ENCODE measurements at regions not wholly inside any gene's neighbourhood (a gene's known extent, or its start where the extent isn't known, plus 50 kb on each side); places are given as distances from the start of the nearest gene placed in this dataset.

- Histone ChIP-seq H2BK20ac (ENCODE audit: low read depth, low read length, poor library complexity, severe bottlenecking) (no peak overlapping the region), H4K5ac (ENCODE audit: insufficient read length, low read depth, low read length) (no peak overlapping the region), H3K9ac (ENCODE audit: extremely low read depth, insufficient read length, low read length) (no peak overlapping the region), H3K27me3 (ENCODE audit: insufficient read depth, low read length) (no peaks in the 10 kb centered on the region), H3K9me3 (ENCODE audit: control insufficient read depth, low read depth, low read length) (no peaks in the 10 kb centered on the region), H3K14ac (ENCODE audit: insufficient read depth, low read length) (no peak overlapping the region), H3K79me1 (ENCODE audit: insufficient read depth, low read depth, low read length, poor library complexity, severe bottlenecking) (no peaks in the 10 kb centered on the region), H4K91ac (ENCODE audit: insufficient read length, low read depth, low read length) (no peak overlapping the region), H3K4me2 (ENCODE audit: insufficient read depth, insufficient read length, low read length) (no peak overlapping the region), H3K18ac (ENCODE audit: insufficient read length, low read depth, low read length) (no peak overlapping the region), H2BK15ac (ENCODE audit: low read depth, low read length) (no peak overlapping the region), H3K79me2 (ENCODE audit: insufficient read depth, low read length) (no peaks in the 10 kb centered on the region), H2AK5ac (ENCODE audit: insufficient read length, low read length) (no peak overlapping the region), H3K27ac (ENCODE audit: insufficient read length, low read depth, low read length) (no peak overlapping the region), H3K23ac (ENCODE audit: insufficient read length, low read depth, low read length) (no peak overlapping the region), H3T11ph (ENCODE audit: low read length) (no peak overlapping the region), H2AFZ (ENCODE audit: low read length) (no peak overlapping the region), H2BK12ac (ENCODE audit: insufficient read length, low read depth, low read length) (no peak overlapping the region), H4K20me1 (ENCODE audit: control insufficient read depth, insufficient read depth, insufficient read length) (no peaks in the 10 kb centered on the region), H2BK120ac (ENCODE audit: low read depth, low read length, poor library complexity, severe bottlenecking) (no peak overlapping the region), H3K4me1 (ENCODE audit: insufficient read depth, low read length) (no peaks in the 10 kb centered on the region; the same call in none of the 2 replicates), H3K56ac (ENCODE audit: insufficient read length, low read depth, low read length) (no peak overlapping the region), H3K4ac (ENCODE audit: low read depth, low read length) (no peak overlapping the region), H4K8ac (replicated peaks; ENCODE audit: insufficient read length, low read depth, low read length) (no peak overlapping the region), H2BK5ac (ENCODE audit: insufficient read length, low read length) (no peak overlapping the region), H3K23me2 (ENCODE audit: insufficient read length, low read depth, low read length, poor library complexity, severe bottlenecking) (no peaks in the 10 kb centered on the region)
- H3K9me3 Mint-ChIP-seq: peaks cover 13 to 21% of the 10 kb centered on the region in 2 experiments; a peak in 4 of 5 replicates
- peaks cover 7 to 33% (median 21%) of the 10 kb centered on the region in 3 experiments; a peak in 6 of 7 replicates for H3K36me3 Mint-ChIP-seq (ENCODE audit: insufficient read depth in 1 of 3, low read depth in 3 of 3)
- WGBS (ENCODE audit: extremely low coverage, insufficient read length, low lambda C conversion rate): no CpG with 5 or more reads among the region's 11 CpGs
- DNase-seq: no peak
- no peak overlapping the region for H3K4me3 Mint-ChIP-seq
- no peak overlapping the region for H3K27ac Mint-ChIP-seq
- no peaks in the 10 kb centered on the region for H3K27me3 Mint-ChIP-seq (ENCODE audit: low read depth)
- peaks cover 21 to 23% of the 10 kb centered on the region in 2 experiments for H3K4me1 Mint-ChIP-seq
- no peak for TF ChIP-seq CTCF (conservative IDR thresholded peaks at IDR 0.05)
Observed at GRCh38 chr5:124253203-124253810, 493.1 kb downstream of the ZNF608 start.
